SH-SY5Y (cell line): ENCODE measurements at regions not wholly inside any gene's neighbourhood (a gene's known extent, or its start where the extent isn't known, plus 50 kb on each side); places are given as distances from the start of the nearest gene placed in this dataset.

Experiments used
- GATA2 ChIP-seq: IDR thresholded peaks from 2 replicates; pipeline ENCODE4 v1.6.1; 2011; ENCODE audit warnings: mild to moderate bottlenecking, low read depth, low read length
- GATA3 ChIP-seq: IDR thresholded peaks from 2 replicates; pipeline ENCODE4 v1.6.1; 2011; ENCODE audit warnings: low read depth, mild to moderate bottlenecking, low read length, moderate library complexity

GRCh38 chr9:3576328-3576727, 50.5 kb upstream of the RFX3 start:
- TF ChIP-seq GATA2 (no peak), GATA3 (no peak)
